Adrenal gland (tissue), 5 donors: ENCODE measurements at regions not wholly inside any gene's neighbourhood (a gene's known extent, or its start where the extent isn't known, plus 50 kb on each side); places are given as distances from the start of the nearest gene placed in this dataset.

Experiments
- POLR2A ChIP-seq, 2 donors: fragments of 450-650 bp; IDR thresholded peaks; one replicate each; pipeline ENCODE4 v1.6.1; 2017; ENCODE audit warnings: antibody characterized with exemption in 2 of 2, mild to moderate bottlenecking in 2 of 2, moderate library complexity in 1 of 2
- TF ChIP-seq, protein P1 (sequence below), 6 experiments: fragments of 450-650 bp in 4 of 6; fragments of 200-600 bp in 2 of 6; sonication (generic) in 1 of 6; IDR thresholded peaks; 1 replicate in 5 of 6; 2 replicates in 1 of 6; pipeline versions ENCODE4 v1.5.1 to v1.8.0; 2016 to 2021; ENCODE audit warnings: antibody characterized with exemption in 6 of 6, mild to moderate bottlenecking in 2 of 6, moderate library complexity in 1 of 6
- donor health status: DM: no; HTN: no; CAD: no.

DNA sequence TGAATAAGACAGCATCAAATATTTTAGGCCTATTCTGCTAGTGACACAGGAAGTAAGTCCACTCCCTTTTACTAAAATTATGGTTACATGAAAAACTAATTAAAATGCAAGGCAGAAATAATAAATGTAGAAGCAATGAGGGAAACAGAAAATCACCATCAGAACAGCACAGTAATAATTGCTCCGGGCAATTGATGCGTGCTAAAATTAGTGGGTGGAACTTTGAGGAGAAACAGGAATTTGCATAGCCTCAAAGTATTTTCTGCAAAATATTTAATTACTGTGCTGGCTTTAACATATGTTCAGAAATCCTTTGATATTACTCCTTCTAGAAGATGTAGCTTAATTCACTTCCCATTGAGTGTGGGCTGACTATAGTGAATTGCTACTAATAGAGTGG lies 654.3 kb upstream of the RAB6C start:
- TF ChIP-seq, protein P1, sequence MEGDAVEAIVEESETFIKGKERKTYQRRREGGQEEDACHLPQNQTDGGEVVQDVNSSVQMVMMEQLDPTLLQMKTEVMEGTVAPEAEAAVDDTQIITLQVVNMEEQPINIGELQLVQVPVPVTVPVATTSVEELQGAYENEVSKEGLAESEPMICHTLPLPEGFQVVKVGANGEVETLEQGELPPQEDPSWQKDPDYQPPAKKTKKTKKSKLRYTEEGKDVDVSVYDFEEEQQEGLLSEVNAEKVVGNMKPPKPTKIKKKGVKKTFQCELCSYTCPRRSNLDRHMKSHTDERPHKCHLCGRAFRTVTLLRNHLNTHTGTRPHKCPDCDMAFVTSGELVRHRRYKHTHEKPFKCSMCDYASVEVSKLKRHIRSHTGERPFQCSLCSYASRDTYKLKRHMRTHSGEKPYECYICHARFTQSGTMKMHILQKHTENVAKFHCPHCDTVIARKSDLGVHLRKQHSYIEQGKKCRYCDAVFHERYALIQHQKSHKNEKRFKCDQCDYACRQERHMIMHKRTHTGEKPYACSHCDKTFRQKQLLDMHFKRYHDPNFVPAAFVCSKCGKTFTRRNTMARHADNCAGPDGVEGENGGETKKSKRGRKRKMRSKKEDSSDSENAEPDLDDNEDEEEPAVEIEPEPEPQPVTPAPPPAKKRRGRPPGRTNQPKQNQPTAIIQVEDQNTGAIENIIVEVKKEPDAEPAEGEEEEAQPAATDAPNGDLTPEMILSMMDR (IDR thresholded peaks at IDR 0.05), result no peak
- TF ChIP-seq POLR2A (IDR thresholded peaks at IDR 0.05), result no peak
